Hepatocyte (in vitro differentiated cells): ENCODE measurements at regions not wholly inside any gene's neighbourhood (a gene's known extent, or its start where the extent isn't known, plus 50 kb on each side); places are given as distances from the start of the nearest gene placed in this dataset.

Source experiments
- DNase-seq: peaks from one replicate; pipeline ENCODE4 v3.0.0-alpha.2; 2016; ENCODE audit warnings: low spot score
- H2AFZ ChIP-seq: fragments of 200-600 bp; sonication (generic); 2 replicates; pipeline ENCODE4 v1.6.0; 2016; ENCODE audit warnings: antibody characterized with exemption, mild to moderate bottlenecking
- H3K27ac ChIP-seq: fragments of 200-600 bp; sonication (generic); 2 replicates; pipeline ENCODE4 v1.5.1; 2016; ENCODE audit warnings: mild to moderate bottlenecking
- H3K27me3 ChIP-seq: fragments of 200-600 bp; sonication (generic); 2 replicates; pipeline ENCODE4 v1.6.1; 2016
- H3K36me3 ChIP-seq: fragments of 200-600 bp; sonication (generic); replicated peaks from 2 replicates; pipeline ENCODE4 v1.5.1; 2016; ENCODE audit warnings: low read depth; ENCODE audit not compliant: insufficient read depth
- H3K4me1 ChIP-seq: fragments of 200-600 bp; sonication (generic); 2 replicates; pipeline ENCODE4 v1.5.1; 2016; ENCODE audit warnings: mild to moderate bottlenecking, moderate library complexity; ENCODE audit not compliant: insufficient read depth
- H3K4me2 ChIP-seq: fragments of 200-600 bp; sonication (generic); 2 replicates; pipeline ENCODE4 v1.6.0; 2016
- H3K4me3 ChIP-seq: fragments of 200-600 bp; sonication (generic); 2 replicates; pipeline ENCODE4 v1.5.1; 2016; ENCODE audit warnings: mild to moderate bottlenecking
- H3K79me2 ChIP-seq: fragments of 200-600 bp; sonication (generic); 2 replicates; pipeline ENCODE4 v1.6.0; 2017; ENCODE audit warnings: mild to moderate bottlenecking
- H3K9me2 ChIP-seq: fragments of 200-600 bp; sonication (generic); replicated peaks from 2 replicates; pipeline ENCODE4 v1.6.0; 2017; ENCODE audit warnings: mild to moderate bottlenecking; ENCODE audit not compliant: insufficient read depth
- H3K9me3 ChIP-seq: fragments of 200-600 bp; sonication (generic); 2 replicates; pipeline ENCODE4 v1.5.1; 2016; ENCODE audit warnings: low read depth, mild to moderate bottlenecking
- H4K20me1 ChIP-seq: fragments of 200-600 bp; sonication (generic); 2 replicates; pipeline ENCODE4 v1.6.0; 2016; ENCODE audit warnings: mild to moderate bottlenecking; ENCODE audit not compliant: insufficient read depth, poor library complexity, severe bottlenecking
- EZH2 ChIP-seq: fragments of 200-600 bp; sonication (generic); IDR thresholded peaks from 2 replicates; pipeline ENCODE4 v1.6.1; 2016; ENCODE audit warnings: antibody characterized with exemption, mild to moderate bottlenecking, borderline replicate concordance
- EZH2phosphoT487 ChIP-seq: fragments of 200-600 bp; sonication (generic); IDR thresholded peaks from one replicate; pipeline ENCODE4 v1.6.1; 2018; ENCODE audit warnings: antibody characterized with exemption, mild to moderate bottlenecking, low read depth, moderate library complexity; ENCODE audit not compliant: unreplicated experiment, severe bottlenecking
- WGBS: methylation state at CpG from one replicate; pipeline ENCODE4 v1.1.6; 2016; ENCODE audit warnings: low lambda C conversion rate; ENCODE audit errors: missing lambda C conversion rate; 5-methylcytosine and 5-hydroxymethylcytosine counted together
- TF ChIP-seq, protein P1 (sequence below): fragments of 200-600 bp; sonication (generic); IDR thresholded peaks from 2 replicates; pipeline ENCODE4 v1.5.1; 2016; ENCODE audit warnings: antibody characterized with exemption, mild to moderate bottlenecking; ENCODE audit not compliant: poor library complexity

DNA sequence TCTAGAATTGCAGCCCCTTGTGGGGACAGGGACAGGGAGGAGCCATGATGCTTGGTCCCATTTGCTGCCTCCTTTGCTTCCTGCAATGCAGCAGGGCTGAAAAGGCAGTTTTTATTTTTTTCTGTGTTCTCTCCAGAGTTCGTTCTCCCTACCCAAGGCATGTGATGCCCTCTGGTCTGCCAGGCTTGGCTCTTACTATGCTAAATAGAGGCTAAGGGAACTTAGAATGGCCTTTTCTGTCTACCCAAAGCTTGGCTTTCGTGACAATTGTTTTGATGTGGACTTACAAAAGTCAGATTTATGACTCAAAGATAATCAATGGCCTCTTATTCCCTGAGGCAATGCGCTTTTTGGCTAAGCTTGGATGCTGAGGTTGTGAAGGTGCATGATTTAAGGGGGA, 293.3 kb upstream of the TBL1XR1 start:
- H3K27ac ChIP-seq: no peak overlapping the region
- no peak overlapping the region for H2AFZ ChIP-seq
- no peaks in the 10 kb centered on the region for H3K9me3 ChIP-seq
- no peaks in the 10 kb centered on the region for H3K4me1 ChIP-seq
- 93% methylated on average over 3 of the region's 3 CpGs for WGBS
- H3K4me3 ChIP-seq: no peak overlapping the region
- no peaks in the 10 kb centered on the region for H4K20me1 ChIP-seq
- H3K4me2 ChIP-seq: no peak overlapping the region
- no peaks in the 10 kb centered on the region for H3K79me2 ChIP-seq
- TF ChIP-seq, protein P1, sequence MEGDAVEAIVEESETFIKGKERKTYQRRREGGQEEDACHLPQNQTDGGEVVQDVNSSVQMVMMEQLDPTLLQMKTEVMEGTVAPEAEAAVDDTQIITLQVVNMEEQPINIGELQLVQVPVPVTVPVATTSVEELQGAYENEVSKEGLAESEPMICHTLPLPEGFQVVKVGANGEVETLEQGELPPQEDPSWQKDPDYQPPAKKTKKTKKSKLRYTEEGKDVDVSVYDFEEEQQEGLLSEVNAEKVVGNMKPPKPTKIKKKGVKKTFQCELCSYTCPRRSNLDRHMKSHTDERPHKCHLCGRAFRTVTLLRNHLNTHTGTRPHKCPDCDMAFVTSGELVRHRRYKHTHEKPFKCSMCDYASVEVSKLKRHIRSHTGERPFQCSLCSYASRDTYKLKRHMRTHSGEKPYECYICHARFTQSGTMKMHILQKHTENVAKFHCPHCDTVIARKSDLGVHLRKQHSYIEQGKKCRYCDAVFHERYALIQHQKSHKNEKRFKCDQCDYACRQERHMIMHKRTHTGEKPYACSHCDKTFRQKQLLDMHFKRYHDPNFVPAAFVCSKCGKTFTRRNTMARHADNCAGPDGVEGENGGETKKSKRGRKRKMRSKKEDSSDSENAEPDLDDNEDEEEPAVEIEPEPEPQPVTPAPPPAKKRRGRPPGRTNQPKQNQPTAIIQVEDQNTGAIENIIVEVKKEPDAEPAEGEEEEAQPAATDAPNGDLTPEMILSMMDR: no peak
- TF ChIP-seq EZH2 (no peak), EZH2phosphoT487 (no peak)
- DNase-seq: no peak
- no peaks in the 10 kb centered on the region for H3K9me2 ChIP-seq
- no peaks in the 10 kb centered on the region for H3K27me3 ChIP-seq
- H3K36me3 ChIP-seq: no peaks in the 10 kb centered on the region

DNA sequence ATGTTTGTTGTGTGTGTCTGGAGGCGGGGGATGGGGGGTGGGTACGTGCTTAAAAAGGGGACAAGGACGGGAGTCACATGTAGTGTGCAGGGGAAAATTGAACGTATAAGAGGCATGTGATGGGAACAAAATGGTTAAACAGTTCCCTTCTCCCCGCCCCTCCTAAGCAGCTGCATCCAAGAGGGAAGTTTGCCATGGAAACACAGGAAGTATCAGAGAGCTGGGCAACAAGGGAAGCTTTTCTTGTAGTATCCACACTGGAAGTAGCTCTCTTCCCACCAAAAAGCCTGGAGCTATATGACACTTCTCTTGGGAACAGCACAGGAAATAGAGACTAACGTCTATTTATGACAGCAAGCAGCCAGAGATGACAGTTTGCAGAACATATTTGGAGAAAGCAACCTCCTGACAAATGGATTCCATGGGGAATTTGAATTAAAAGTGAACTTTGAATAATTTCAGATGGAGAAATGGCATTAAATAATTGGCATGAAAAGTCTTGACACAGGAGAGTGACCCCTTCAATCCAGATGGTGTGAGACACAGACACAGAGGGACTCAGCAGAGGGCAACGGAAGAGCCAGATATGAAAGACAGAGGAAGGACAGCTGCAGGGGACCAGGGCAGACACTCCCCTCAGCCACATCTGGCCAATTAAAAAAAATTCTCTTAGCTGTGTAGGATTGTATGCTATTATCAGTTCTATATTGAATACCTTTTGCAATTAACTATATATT, 294.2 kb upstream of the TBL1XR1 start:
- no peaks in the 10 kb centered on the region for H3K27me3 ChIP-seq
- 55% methylated on average over 7 of the region's 7 CpGs for WGBS
- no peak overlapping the region for H3K27ac ChIP-seq
- no peaks in the 10 kb centered on the region for H3K36me3 ChIP-seq
- H4K20me1 ChIP-seq: no peaks in the 10 kb centered on the region
- no peaks in the 10 kb centered on the region for H3K4me1 ChIP-seq
- H3K9me2 ChIP-seq: no peaks in the 10 kb centered on the region
- TF ChIP-seq EZH2phosphoT487 (no peak), EZH2 (no peak)
- TF ChIP-seq, protein P1: no peak
- no peak for DNase-seq
- H3K79me2 ChIP-seq: no peaks in the 10 kb centered on the region
- H3K9me3 ChIP-seq: no peaks in the 10 kb centered on the region
- no peak overlapping the region for H3K4me3 ChIP-seq
- H2AFZ ChIP-seq: no peak overlapping the region
- H3K4me2 ChIP-seq: peak overlapping the region; percentile 5

DNA sequence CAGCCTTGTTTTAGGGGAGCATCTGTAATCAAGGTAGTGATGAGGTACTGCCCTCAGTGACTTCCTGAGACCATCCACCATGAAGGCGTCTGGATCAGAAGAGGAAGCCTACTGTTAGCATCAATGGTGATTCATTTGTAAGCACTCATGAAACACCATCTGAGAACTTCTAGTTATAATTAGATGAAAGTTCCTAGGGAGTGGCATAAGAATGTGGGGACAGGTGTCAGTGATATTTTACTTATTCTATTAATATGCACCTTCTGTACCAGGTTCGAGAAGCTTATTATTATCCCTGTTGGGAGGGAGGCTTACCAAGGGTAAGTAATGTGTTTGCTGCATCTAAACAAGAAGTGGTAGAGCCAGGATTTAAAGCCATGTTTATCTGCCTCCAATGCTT, 295.8 kb upstream of the TBL1XR1 start:
- 95% methylated on average over 2 of the region's 2 CpGs for WGBS
- Histone ChIP-seq H3K9me3 (no peaks in the 10 kb centered on the region), H2AFZ (no peak overlapping the region), H3K4me1 (no peaks in the 10 kb centered on the region), H3K4me3 (no peak overlapping the region), H3K27ac (no peak overlapping the region), H3K36me3 (no peaks in the 10 kb centered on the region), H3K9me2 (no peaks in the 10 kb centered on the region), H3K79me2 (no peaks in the 10 kb centered on the region), H4K20me1 (no peaks in the 10 kb centered on the region), H3K4me2 (no peak overlapping the region), H3K27me3 (no peaks in the 10 kb centered on the region)
- DNase-seq: no peak
- TF ChIP-seq, protein P1: no peak
- TF ChIP-seq EZH2 (no peak), EZH2phosphoT487 (no peak)

DNA sequence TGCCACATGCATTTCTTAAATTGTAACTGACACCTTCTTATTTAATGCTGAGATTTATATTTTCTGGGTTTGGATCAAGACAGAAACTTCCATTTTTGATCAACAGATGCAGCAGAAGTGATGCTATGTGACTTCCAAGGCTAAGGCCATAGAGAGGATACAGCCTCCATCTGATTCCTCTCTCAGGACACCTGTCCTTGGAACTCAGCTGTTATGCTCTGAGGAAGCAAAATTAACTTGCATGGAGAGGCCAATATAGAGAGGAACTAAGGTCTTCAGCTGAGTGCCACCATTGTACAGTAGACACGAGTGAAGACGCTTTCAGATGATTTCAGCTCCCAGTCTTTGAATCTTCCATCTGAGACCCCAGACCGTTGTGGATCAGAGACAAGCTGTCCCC, 296.9 kb upstream of the TBL1XR1 start:
- 95% methylated on average over 3 of the region's 3 CpGs for WGBS
- H2AFZ ChIP-seq: no peak overlapping the region
- H3K27me3 ChIP-seq: no peaks in the 10 kb centered on the region
- no peaks in the 10 kb centered on the region for H3K9me3 ChIP-seq
- no peaks in the 10 kb centered on the region for H3K79me2 ChIP-seq
- no peaks in the 10 kb centered on the region for H3K36me3 ChIP-seq
- no peaks in the 10 kb centered on the region for H4K20me1 ChIP-seq
- H3K4me3 ChIP-seq: no peak overlapping the region
- H3K4me2 ChIP-seq: no peak overlapping the region
- no peak for DNase-seq
- no peaks in the 10 kb centered on the region for H3K9me2 ChIP-seq
- no peak for TF ChIP-seq EZH2phosphoT487
- TF ChIP-seq EZH2: no peak
- TF ChIP-seq, protein P1: no peak
- no peak overlapping the region for H3K27ac ChIP-seq
- H3K4me1 ChIP-seq: no peaks in the 10 kb centered on the region
